HUES64 (cell line): ENCODE measurements at regions not wholly inside any gene's neighbourhood (a gene's known extent, or its start where the extent isn't known, plus 50 kb on each side); places are given as distances from the start of the nearest gene placed in this dataset.
"Not testable (repeated sequence)": the region's sequence is repeated elsewhere in the genome, so short reads cannot be mapped to it uniquely, and the experiment has no call there.

Experiments used
- H3K27ac ChIP-seq: 2 replicates; pipeline ENCODE4 v1.7.0; 2013; ENCODE audit warnings: low read depth, low read length, inconsistent platforms
- H3K27me3 ChIP-seq: 2 replicates; pipeline ENCODE4 v1.6.1; 2013; ENCODE audit warnings: mild to moderate bottlenecking, low read length; ENCODE audit not compliant: insufficient read depth
- H3K36me3 ChIP-seq: 2 replicates; pipeline ENCODE4 v1.6.1; 2013; ENCODE audit warnings: mild to moderate bottlenecking, low read length; ENCODE audit not compliant: insufficient read depth
- H3K4me1 ChIP-seq: 2 replicates; pipeline ENCODE4 v1.6.1; 2013; ENCODE audit warnings: mild to moderate bottlenecking, low read length, moderate library complexity; ENCODE audit not compliant: insufficient read depth
- H3K4me3 ChIP-seq: 2 replicates; pipeline ENCODE4 v1.5.1; 2013; ENCODE audit warnings: mild to moderate bottlenecking, low read length, moderate library complexity
- H3K9ac ChIP-seq: 2 replicates; pipeline ENCODE4 v1.6.1; 2013; ENCODE audit warnings: mild to moderate bottlenecking, low read depth, low read length
- H3K9me3 ChIP-seq: 2 replicates; pipeline ENCODE4 v1.6.1; 2013; ENCODE audit warnings: low read depth, low read length; ENCODE audit not compliant: insufficient read depth
- WGBS: fragments of 150-250, 120-280 bp; methylation state at CpG from one replicate; pipeline ENCODE4 v1.1.7; 2013; ENCODE audit warnings: missing lambda C conversion rate; 5-methylcytosine and 5-hydroxymethylcytosine counted together

- Histone ChIP-seq H3K4me3 (no peak overlapping the region), H3K4me1 (no peaks in the 10 kb centered on the region), H3K27ac (no peak overlapping the region), H3K27me3 (no peaks in the 10 kb centered on the region), H3K9me3 (no peaks in the 10 kb centered on the region), H3K9ac (no peak overlapping the region), H3K36me3 (no peaks in the 10 kb centered on the region)
- WGBS, result 93% methylated on average over 4 of the region's 4 CpGs
Measured at GRCh38 chr14:97107760-97108159, 310.6 kb downstream of the VRK1 start.

DNA sequence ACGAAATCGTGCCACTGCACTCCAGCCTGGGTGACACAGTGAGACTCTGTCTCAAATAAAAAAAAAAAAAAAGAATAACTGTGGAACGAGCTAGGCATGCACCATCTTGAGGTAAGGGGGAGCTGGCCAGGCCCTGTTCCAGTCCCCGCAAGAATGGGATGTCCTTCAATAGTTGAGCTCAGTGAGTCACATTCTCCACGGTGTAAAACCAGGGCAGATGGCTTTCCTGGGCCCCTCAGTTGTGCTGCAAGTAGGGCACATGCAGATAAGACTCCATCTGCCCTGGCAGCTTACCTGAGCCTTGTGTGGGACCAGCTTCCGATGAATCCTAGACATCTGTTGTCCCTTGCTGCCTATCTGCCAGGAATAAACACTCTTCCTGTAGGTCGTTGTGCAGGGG lies 312.1 kb downstream of the VRK1 start:
- WGBS, result 83% methylated on average over 7 of the region's 7 CpGs
- H3K9ac ChIP-seq, result no peak overlapping the region
- no peaks in the 10 kb centered on the region for H3K36me3 ChIP-seq
- no peaks in the 10 kb centered on the region for H3K27me3 ChIP-seq
- H3K9me3 ChIP-seq, result no peaks in the 10 kb centered on the region
- H3K27ac ChIP-seq, result no peak overlapping the region
- H3K4me1 ChIP-seq, result no peaks in the 10 kb centered on the region
- no peak overlapping the region for H3K4me3 ChIP-seq

DNA sequence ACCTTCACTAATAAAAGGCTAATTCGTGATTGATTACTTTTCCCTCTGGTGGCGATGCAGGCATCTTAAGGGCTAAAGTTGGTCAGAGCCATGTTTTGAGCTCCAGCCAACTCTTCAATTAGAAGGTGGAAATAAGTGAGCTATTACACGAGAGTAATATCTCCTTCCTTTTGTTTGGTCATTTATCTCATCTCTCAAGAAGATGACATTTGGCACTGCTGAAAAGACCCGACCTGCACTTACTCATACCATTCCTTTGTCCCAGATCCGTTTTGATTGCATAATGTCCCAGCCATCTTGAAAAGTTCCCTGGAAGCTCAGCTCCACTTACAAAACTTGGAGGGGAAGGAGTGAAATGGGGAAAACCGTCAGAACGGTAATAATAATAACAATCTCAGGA lies 316.2 kb downstream of the VRK1 start:
- no peak overlapping the region for H3K27ac ChIP-seq
- no peak overlapping the region for H3K4me3 ChIP-seq
- no peaks in the 10 kb centered on the region for H3K27me3 ChIP-seq
- no peaks in the 10 kb centered on the region for H3K4me1 ChIP-seq
- no peak overlapping the region for H3K9ac ChIP-seq
- no peaks in the 10 kb centered on the region for H3K36me3 ChIP-seq
- H3K9me3 ChIP-seq, result no peaks in the 10 kb centered on the region
- 86% methylated on average over 5 of the region's 7 CpGs for WGBS

GRCh38 chr14:97116546-97116945 lies 319.4 kb downstream of the VRK1 start:
- WGBS, result 96% methylated on average over 3 of the region's 3 CpGs

GRCh38 chr14:97117693-97118092 lies 320.5 kb downstream of the VRK1 start:
- 90% methylated on average over 8 of the region's 8 CpGs for WGBS
- Histone ChIP-seq H3K9me3 (no peaks in the 10 kb centered on the region), H3K36me3 (no peaks in the 10 kb centered on the region), H3K4me3 (no peak overlapping the region), H3K27ac (no peak overlapping the region), H3K4me1 (no peaks in the 10 kb centered on the region), H3K27me3 (no peaks in the 10 kb centered on the region), H3K9ac (no peak overlapping the region)

More at GRCh38 chr14:97116546-97116945, 319.4 kb downstream of the VRK1 start:
- Histone ChIP-seq H3K27ac (no peak overlapping the region), H3K27me3 (no peaks in the 10 kb centered on the region), H3K9ac (no peak overlapping the region), H3K36me3 (no peaks in the 10 kb centered on the region), H3K9me3 (no peaks in the 10 kb centered on the region), H3K4me3 (no peak overlapping the region), H3K4me1 (no peaks in the 10 kb centered on the region)

GRCh38 chr14:97120204-97120603 lies 323.0 kb downstream of the VRK1 start:
- H3K4me3 ChIP-seq, result no peak overlapping the region
- no peaks in the 10 kb centered on the region for H3K36me3 ChIP-seq
- no peaks in the 10 kb centered on the region for H3K27me3 ChIP-seq
- H3K4me1 ChIP-seq, result no peaks in the 10 kb centered on the region
- no peaks in the 10 kb centered on the region for H3K9me3 ChIP-seq
- 97% methylated on average over 3 of the region's 3 CpGs for WGBS
- H3K27ac ChIP-seq, result no peak overlapping the region
- no peak overlapping the region for H3K9ac ChIP-seq

DNA sequence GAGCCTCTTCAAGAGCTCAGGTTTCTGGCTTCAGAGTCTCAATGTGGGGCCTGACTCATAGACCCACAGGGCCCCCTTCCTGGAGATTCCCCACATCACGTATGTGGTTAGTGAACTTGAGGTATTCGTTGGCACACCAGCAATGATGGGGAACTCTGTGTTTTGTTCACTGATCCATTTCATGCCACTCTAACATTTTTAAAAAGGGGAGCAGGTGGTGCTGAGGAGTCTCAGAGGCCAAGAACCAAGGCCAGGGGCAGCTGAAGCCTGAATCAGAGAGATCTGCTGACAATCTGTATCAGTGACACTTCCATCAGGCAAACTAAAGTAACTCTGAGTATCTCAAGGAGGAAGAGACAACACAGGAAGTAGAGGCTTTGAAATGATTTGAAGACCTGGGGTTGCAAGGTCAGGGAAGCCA lies 323.4 kb downstream of the VRK1 start:
- Histone ChIP-seq H3K36me3 (no peaks in the 10 kb centered on the region), H3K4me3 (no peak overlapping the region), H3K9ac (no peak overlapping the region), H3K27me3 (no peaks in the 10 kb centered on the region), H3K9me3 (no peaks in the 10 kb centered on the region), H3K4me1 (no peaks in the 10 kb centered on the region), H3K27ac (no peak overlapping the region)
- WGBS, result 100% methylated on average over 1 of the region's 2 CpGs

DNA sequence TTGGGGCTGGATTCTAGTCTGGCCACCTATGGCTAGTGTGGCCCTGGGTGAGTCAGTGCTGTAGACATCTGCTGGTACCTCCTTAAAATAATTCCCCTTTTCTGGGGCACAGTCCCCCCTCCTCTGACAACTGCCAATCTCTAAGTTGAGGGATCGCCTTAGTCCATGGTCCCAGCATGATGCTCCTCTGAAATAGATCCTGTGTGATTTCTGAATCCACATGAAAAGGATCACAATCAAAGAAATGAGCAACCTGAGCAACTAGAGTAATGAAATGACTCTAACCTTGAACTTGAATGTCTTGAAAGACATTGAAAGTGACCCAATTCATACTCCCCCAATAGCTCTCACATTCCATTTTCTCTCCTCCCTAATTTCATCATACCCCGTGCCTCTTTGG lies 332.5 kb downstream of the VRK1 start:
- 89% methylated on average over 2 of the region's 2 CpGs for WGBS
- Histone ChIP-seq H3K9me3 (no peaks in the 10 kb centered on the region), H3K9ac (no peak overlapping the region), H3K27me3 (no peaks in the 10 kb centered on the region), H3K36me3 (no peaks in the 10 kb centered on the region), H3K4me3 (no peak overlapping the region), H3K27ac (no peak overlapping the region), H3K4me1 (no peaks in the 10 kb centered on the region)

DNA sequence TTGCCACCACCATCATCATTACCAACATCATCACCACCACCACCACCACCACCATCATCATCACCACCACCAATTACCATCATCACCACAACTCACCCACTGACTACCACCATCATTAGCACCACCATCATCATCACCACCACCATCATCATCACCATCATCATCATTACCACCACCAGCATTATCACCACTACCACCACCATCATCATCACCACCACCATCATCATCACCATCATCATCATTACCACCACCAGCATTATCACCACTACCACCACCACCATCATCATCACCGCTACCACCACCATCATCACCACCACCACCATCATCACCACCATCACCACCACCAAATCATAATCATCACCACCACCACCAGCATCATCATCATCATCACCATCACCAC lies 338.7 kb downstream of the VRK1 start:
- not testable (repeated sequence) for H3K27ac ChIP-seq, H3K9me3 ChIP-seq, H3K9ac ChIP-seq, H3K27me3 ChIP-seq, H3K4me1 ChIP-seq, H3K4me3 ChIP-seq, H3K36me3 ChIP-seq
- 95% methylated on average over 1 of the region's 1 CpG for WGBS

DNA sequence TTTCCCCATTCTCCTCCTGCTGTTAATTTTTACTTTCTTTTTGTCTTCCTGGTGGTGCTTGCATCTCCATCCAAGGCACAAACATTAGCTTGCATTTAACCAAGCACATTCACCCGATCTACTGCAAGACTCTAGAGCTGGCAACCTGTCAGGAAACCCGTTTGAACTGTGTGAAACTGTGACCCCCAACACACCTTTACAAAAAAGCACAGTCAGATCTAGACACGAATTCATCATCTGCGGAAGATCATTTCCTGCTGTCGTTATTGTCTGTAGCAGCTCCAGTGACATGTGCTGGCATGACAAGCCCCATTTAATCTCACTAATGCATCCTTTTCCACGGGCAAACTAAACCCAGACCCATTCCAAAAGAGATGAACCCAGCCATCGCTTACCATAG lies 340.5 kb downstream of the VRK1 start:
- WGBS, result 89% methylated on average over 7 of the region's 7 CpGs
- Histone ChIP-seq H3K9me3 (no peaks in the 10 kb centered on the region), H3K9ac (no peak overlapping the region), H3K27ac (no peak overlapping the region), H3K4me3 (no peak overlapping the region), H3K36me3 (no peaks in the 10 kb centered on the region), H3K27me3 (no peaks in the 10 kb centered on the region), H3K4me1 (no peaks in the 10 kb centered on the region)

DNA sequence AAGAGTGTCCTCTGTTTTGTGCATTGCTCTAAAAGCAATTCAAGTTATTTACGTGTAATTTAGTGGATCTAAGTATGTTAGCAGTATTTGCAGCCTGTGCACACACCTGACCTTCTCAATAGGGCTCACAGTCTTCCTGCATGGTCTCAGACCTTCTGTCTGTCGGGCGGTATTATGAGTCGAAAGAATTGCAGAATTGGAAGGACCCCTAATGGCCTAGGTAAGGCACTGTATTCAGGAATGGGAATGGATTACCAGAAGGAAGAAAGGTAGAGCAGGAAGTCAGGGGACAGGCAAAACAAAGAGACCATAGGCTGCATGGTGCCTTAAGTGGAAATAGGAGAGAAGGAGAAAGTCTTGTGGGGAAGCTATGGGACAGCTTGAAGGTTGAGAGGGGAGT lies 341.6 kb downstream of the VRK1 start:
- no peaks in the 10 kb centered on the region for H3K9me3 ChIP-seq
- H3K27ac ChIP-seq, result no peak overlapping the region
- H3K4me1 ChIP-seq, result no peaks in the 10 kb centered on the region
- no peaks in the 10 kb centered on the region for H3K36me3 ChIP-seq
- WGBS, result 76% methylated on average over 4 of the region's 4 CpGs
- no peak overlapping the region for H3K9ac ChIP-seq
- no peaks in the 10 kb centered on the region for H3K27me3 ChIP-seq
- no peak overlapping the region for H3K4me3 ChIP-seq

GRCh38 chr14:97143011-97143410 lies 345.8 kb downstream of the VRK1 start:
- Histone ChIP-seq H3K9ac (no peak overlapping the region), H3K4me3 (no peak overlapping the region), H3K27ac (no peak overlapping the region), H3K4me1 (no peaks in the 10 kb centered on the region), H3K9me3 (no peaks in the 10 kb centered on the region), H3K27me3 (no peaks in the 10 kb centered on the region), H3K36me3 (no peaks in the 10 kb centered on the region)
- 100% methylated on average over 1 of the region's 1 CpG for WGBS
